ENCODE measurements at regions not wholly inside any gene's neighbourhood (a gene's known extent, or its start where the extent isn't known, plus 50 kb on each side); places are given as distances from the start of the nearest gene placed in this dataset.

- H3K4me2 ChIP-seq (ENCODE audit: low read length) = no peak overlapping the region
- no peaks in the 10 kb centered on the region for H3F3A ChIP-seq (ENCODE audit: insufficient read depth, low read length, poor library complexity, severe bottlenecking)
- H3K79me2 ChIP-seq (replicated peaks; ENCODE audit: insufficient read depth, low read length) = no peaks in the 10 kb centered on the region
- no peak overlapping the region for H3K27ac ChIP-seq (ENCODE audit: low read length)
- H3K4me3 ChIP-seq (ENCODE audit: low read length) = no peak overlapping the region
- TF ChIP-seq RAD21 (conservative IDR thresholded peaks at IDR 0.05) (no peak), EZH2 (IDR thresholded peaks at IDR 0.05; ENCODE audit: borderline replicate concordance, insufficient read depth, low read length, poor library complexity, severe bottlenecking) (no peak), CTCF (IDR thresholded peaks at IDR 0.05; ENCODE audit: poor library complexity, severe bottlenecking) (no peak), SMC3 (conservative IDR thresholded peaks at IDR 0.05; ENCODE audit: poor library complexity) (no peak), EP300 (conservative IDR thresholded peaks at IDR 0.05; ENCODE audit: poor library complexity, severe bottlenecking) (no peak)
- H3K36me3 ChIP-seq (ENCODE audit: insufficient read depth, low read length) = no peaks in the 10 kb centered on the region
- H4K20me1 ChIP-seq (ENCODE audit: insufficient read depth) = no peaks in the 10 kb centered on the region
- no peak overlapping the region for H2AFZ ChIP-seq (ENCODE audit: low read depth, low read length)
- H3K9ac ChIP-seq (ENCODE audit: low read length) = no peak overlapping the region
- H3K9me2 ChIP-seq (ENCODE audit: insufficient read depth, low read length) = no peaks in the 10 kb centered on the region
- H3K27me3 ChIP-seq (ENCODE audit: insufficient read depth, low read depth, low read length) = no peaks in the 10 kb centered on the region
- no peaks in the 10 kb centered on the region for H3K9me3 ChIP-seq (ENCODE audit: low read length)
Measured at GRCh38 chr20:18981962-18982539, 168.5 kb downstream of the SCP2D1 start.

GRCh38 chr20:18983796-18984195 lies 170.2 kb downstream of the SCP2D1 start:
- H2AFZ ChIP-seq (ENCODE audit: low read depth, low read length) = no peak overlapping the region
- no peaks in the 10 kb centered on the region for H3K9me2 ChIP-seq (ENCODE audit: insufficient read depth, low read length)
- H3K9me3 ChIP-seq (ENCODE audit: low read length) = no peaks in the 10 kb centered on the region
- no peak overlapping the region for H3K4me2 ChIP-seq (ENCODE audit: low read length)
- no peaks in the 10 kb centered on the region for H3K36me3 ChIP-seq (ENCODE audit: insufficient read depth, low read length)
- H3K27me3 ChIP-seq (ENCODE audit: insufficient read depth, low read depth, low read length) = no peaks in the 10 kb centered on the region
- no peaks in the 10 kb centered on the region for H4K20me1 ChIP-seq (ENCODE audit: insufficient read depth)
- H3K79me2 ChIP-seq (replicated peaks; ENCODE audit: insufficient read depth, low read length) = no peaks in the 10 kb centered on the region
- H3K27ac ChIP-seq (ENCODE audit: low read length) = no peak overlapping the region
- H3K4me3 ChIP-seq (ENCODE audit: low read length) = no peak overlapping the region
- H3F3A ChIP-seq (ENCODE audit: insufficient read depth, low read length, poor library complexity, severe bottlenecking) = no peaks in the 10 kb centered on the region
- TF ChIP-seq EZH2 (IDR thresholded peaks at IDR 0.05; ENCODE audit: borderline replicate concordance, insufficient read depth, low read length, poor library complexity, severe bottlenecking) = no peak
- no peak for TF ChIP-seq POLR2AphosphoS5 (IDR thresholded peaks at IDR 0.05)
- no peak for TF ChIP-seq RAD21 (conservative IDR thresholded peaks at IDR 0.05)
- no peak for TF ChIP-seq SMC3 (conservative IDR thresholded peaks at IDR 0.05; ENCODE audit: poor library complexity)
- no peak for TF ChIP-seq TAF1 (IDR thresholded peaks at IDR 0.05; ENCODE audit: low read depth)
- TF ChIP-seq EP300 (conservative IDR thresholded peaks at IDR 0.05; ENCODE audit: poor library complexity, severe bottlenecking) = no peak
- TF ChIP-seq CTCF (IDR thresholded peaks at IDR 0.05; ENCODE audit: poor library complexity, severe bottlenecking) = no peak
- no peak for TF ChIP-seq MXI1 (conservative IDR thresholded peaks at IDR 0.05; ENCODE audit: poor library complexity, severe bottlenecking)
- no peak for TF ChIP-seq REST (IDR thresholded peaks at IDR 0.05; ENCODE audit: borderline replicate concordance)
- H3K9ac ChIP-seq (ENCODE audit: low read length) = no peak overlapping the region

All from neural cell (in vitro differentiated cells).